IMR-90 (cell line): ENCODE measurements at regions not wholly inside any gene's neighbourhood (a gene's known extent, or its start where the extent isn't known, plus 50 kb on each side); places are given as distances from the start of the nearest gene placed in this dataset.

ENCODE experiments used
- BHLHE40 ChIP-seq: fragments of 150-350 bp; IDR thresholded peaks from 2 replicates; pipeline ENCODE4 v1.6.1; 2016; ENCODE audit warnings: mild to moderate bottlenecking, low read depth, low read length
- CEBPB ChIP-seq: IDR thresholded peaks from 2 replicates; pipeline ENCODE4 v1.6.1; 2012; ENCODE audit warnings: low read depth, low read length, improper control_type of control experiment
- CTCF ChIP-seq: conservative IDR thresholded peaks from 2 replicates; pipeline ENCODE4 v1.5.1; 2012; ENCODE audit warnings: mild to moderate bottlenecking, low read depth, low read length, improper control_type of control experiment
- MAZ ChIP-seq: IDR thresholded peaks from 2 replicates; pipeline ENCODE4 v1.6.1; 2012; ENCODE audit warnings: low read depth, mild to moderate bottlenecking, low read length, improper control_type of control experiment, moderate library complexity, borderline replicate concordance
- POLR2A ChIP-seq: IDR thresholded peaks from 2 replicates; pipeline ENCODE4 v1.6.1; 2012; ENCODE audit warnings: mild to moderate bottlenecking, low read depth, low read length
- RFX5 ChIP-seq: IDR thresholded peaks from 2 replicates; pipeline ENCODE4 v1.8.0; 2012; ENCODE audit warnings: low read depth, mild to moderate bottlenecking, low read length, moderate library complexity
- SMC3 ChIP-seq: fragments of 150-350 bp; IDR thresholded peaks from 2 replicates; pipeline ENCODE4 v1.6.1; 2016; ENCODE audit warnings: low read depth, mild to moderate bottlenecking, antibody characterized with exemption, low read length, moderate library complexity

- TF ChIP-seq CTCF (no peak), CEBPB (no peak), BHLHE40 (no peak), RFX5 (no peak), MAZ (no peak), SMC3 (no peak), POLR2A (no peak)
Observed at GRCh38 chr21:27076025-27076424, 109.1 kb upstream of the ADAMTS5 start.
